Choroid plexus epithelial cell (primary cell): ENCODE measurements at regions not wholly inside any gene's neighbourhood (a gene's known extent, or its start where the extent isn't known, plus 50 kb on each side); places are given as distances from the start of the nearest gene placed in this dataset.

Experiments used
- DNase-seq: peaks from one replicate; pipeline ENCODE4 v3.0.0-alpha.2; 2010; ENCODE audit warnings: low read depth
- H3K4me3 ChIP-seq: 2 replicates; pipeline ENCODE4 v1.5.1; 2011; ENCODE audit warnings: low read depth, mild to moderate bottlenecking, control low read depth, low read length, moderate library complexity
- CTCF ChIP-seq: conservative IDR thresholded peaks from 2 replicates; pipeline ENCODE4 v1.5.1; 2011; ENCODE audit warnings: low read depth, mild to moderate bottlenecking, control low read depth, inconsistent platforms, low read length, moderate library complexity

GRCh38 chr2:176727696-176728095, 458.5 kb downstream of the MTX2 start:
- no peak overlapping the region for H3K4me3 ChIP-seq
- no peak for TF ChIP-seq CTCF
- no peak for DNase-seq

- H3K4me3 ChIP-seq, result no peak overlapping the region
- peak; percentile 71 for DNase-seq
- no peak for TF ChIP-seq CTCF
These were observed 460.7 kb downstream of the MTX2 start for GRCh38 chr2:176729706-176730569.

GRCh38 chr2:176732780-176733179, 463.5 kb downstream of the MTX2 start:
- no peak for DNase-seq
- no peak for TF ChIP-seq CTCF
- H3K4me3 ChIP-seq, result no peak overlapping the region

- no peak overlapping the region for H3K4me3 ChIP-seq
- DNase-seq, result no peak
- TF ChIP-seq CTCF, result no peak
These were observed 464.6 kb downstream of the MTX2 start for GRCh38 chr2:176733698-176734430.

GRCh38 chr2:176734868-176735267, 465.6 kb downstream of the MTX2 start:
- DNase-seq, result no peak
- H3K4me3 ChIP-seq, result no peak overlapping the region
- TF ChIP-seq CTCF, result no peak

GRCh38 chr2:176742271-176742670, 470.3 kb upstream of the HNRNPA3 start:
- no peak for DNase-seq
- H3K4me3 ChIP-seq, result no peak overlapping the region
- no peak for TF ChIP-seq CTCF
